ENCODE measurements at regions not wholly inside any gene's neighbourhood (a gene's known extent, or its start where the extent isn't known, plus 50 kb on each side); places are given as distances from the start of the nearest gene placed in this dataset.

DNA sequence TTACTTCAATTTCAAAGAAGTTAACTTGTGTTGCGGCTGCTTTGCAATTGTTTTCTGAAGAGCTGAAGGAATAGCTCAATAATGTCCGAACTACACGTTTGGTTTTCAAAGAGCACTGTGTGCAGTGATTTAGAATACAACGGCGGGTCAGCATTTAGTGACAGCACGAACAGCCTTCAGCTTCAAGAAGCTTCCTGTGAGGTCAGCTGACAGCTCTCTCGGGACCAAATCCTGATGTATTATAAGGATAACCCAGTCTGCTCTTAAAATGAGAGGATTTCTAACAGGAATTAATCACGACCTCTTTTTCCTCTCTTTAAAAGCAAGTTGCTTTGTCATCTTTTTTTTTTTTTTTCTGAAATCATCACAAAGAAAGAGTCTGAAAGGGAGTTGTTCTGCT lies 97.9 kb upstream of the UNC13C start:
- no peaks in the 10 kb centered on the region for H3K27me3 Mint-ChIP-seq (ENCODE audit: unreplicated experiment)
- H3K4me3 Mint-ChIP-seq (ENCODE audit: unreplicated experiment) = no peak overlapping the region
- no peak for DNase-seq (ENCODE audit: extremely low spot score, unreplicated experiment)
- peaks cover 4% of the 10 kb centered on the region for H3K4me1 Mint-ChIP-seq (ENCODE audit: unreplicated experiment)
- no peaks in the 10 kb centered on the region for H3K36me3 Mint-ChIP-seq (ENCODE audit: unreplicated experiment)
- no peak overlapping the region for H3K27ac Mint-ChIP-seq (ENCODE audit: unreplicated experiment)
- TF ChIP-seq CTCF (IDR thresholded peaks at IDR 0.05) = no peak
- H3K9me3 Mint-ChIP-seq (ENCODE audit: unreplicated experiment) = peaks cover 6% of the 10 kb centered on the region

DNA sequence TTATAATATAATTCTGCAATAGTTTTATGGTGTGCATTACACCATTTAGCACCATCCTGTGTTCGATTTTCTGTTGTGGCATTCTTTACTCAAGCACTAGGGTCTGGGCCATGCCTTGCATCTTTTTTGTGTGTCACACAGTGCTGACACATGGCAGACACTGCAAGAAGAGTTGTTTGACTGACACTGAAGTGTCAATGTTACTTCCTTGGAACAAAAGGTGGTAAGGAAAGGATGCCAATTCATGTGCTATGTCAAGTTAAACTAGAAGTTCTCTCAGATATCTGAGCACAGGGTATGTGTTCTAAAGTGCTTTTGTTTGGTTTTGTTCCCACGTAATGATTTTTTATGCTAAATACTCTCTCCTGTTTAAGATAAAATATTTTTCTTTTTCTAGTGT lies 102.5 kb upstream of the UNC13C start:
- peaks cover 11% of the 10 kb centered on the region for H3K4me1 Mint-ChIP-seq (ENCODE audit: unreplicated experiment)
- DNase-seq (ENCODE audit: extremely low spot score, unreplicated experiment) = no peak
- no peaks in the 10 kb centered on the region for H3K36me3 Mint-ChIP-seq (ENCODE audit: unreplicated experiment)
- peaks cover 26% of the 10 kb centered on the region for H3K9me3 Mint-ChIP-seq (ENCODE audit: unreplicated experiment)
- H3K27me3 Mint-ChIP-seq (ENCODE audit: unreplicated experiment) = no peaks in the 10 kb centered on the region
- no peak overlapping the region for H3K27ac Mint-ChIP-seq (ENCODE audit: unreplicated experiment)
- H3K4me3 Mint-ChIP-seq (ENCODE audit: unreplicated experiment) = no peak overlapping the region
- TF ChIP-seq CTCF (IDR thresholded peaks at IDR 0.05) = no peak

DNA sequence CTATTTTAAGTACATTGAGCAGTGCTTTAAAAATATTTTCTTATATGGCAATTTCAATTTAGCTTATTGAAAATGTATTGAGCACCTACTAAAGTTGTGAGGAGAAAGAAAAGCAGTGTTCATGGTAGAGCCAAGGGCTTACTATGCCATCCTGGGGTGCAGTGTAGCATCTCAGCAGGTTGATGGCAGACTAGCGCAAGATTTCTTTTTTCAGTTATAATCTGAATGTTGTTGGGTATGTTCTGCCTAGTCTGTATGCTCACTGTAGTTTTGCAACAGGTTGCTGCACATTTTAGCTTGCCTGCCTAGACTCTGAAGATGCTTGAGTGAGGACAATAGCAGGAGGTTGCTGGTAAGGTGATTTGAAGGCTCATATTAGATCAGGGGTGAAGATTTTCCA lies 103.1 kb upstream of the UNC13C start:
- Mint-ChIP-seq H3K4me3 (ENCODE audit: unreplicated experiment) (no peak overlapping the region), H3K4me1 (ENCODE audit: unreplicated experiment) (peaks cover 8% of the 10 kb centered on the region)

DNA sequence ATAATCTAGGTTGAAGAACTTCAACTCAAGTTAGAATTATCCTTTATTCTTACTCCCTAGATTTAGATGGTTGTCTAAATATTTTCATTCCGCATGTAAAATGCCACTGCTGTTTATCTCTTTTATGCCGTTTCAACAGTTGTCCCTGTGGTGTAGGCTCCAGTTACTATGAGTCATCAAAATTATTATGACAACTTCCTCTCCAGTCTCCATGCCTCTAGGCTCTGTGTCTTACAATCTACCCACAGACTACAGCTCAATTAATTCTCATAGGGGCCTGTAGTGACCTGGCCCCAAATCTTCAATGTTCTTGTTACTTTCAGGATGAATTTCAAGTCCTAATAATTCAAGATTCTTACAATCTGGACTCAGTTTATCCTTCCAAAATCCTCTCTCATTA lies 105.8 kb upstream of the UNC13C start:
- TF ChIP-seq CTCF (IDR thresholded peaks at IDR 0.05) = no peak
- Mint-ChIP-seq H3K27ac (ENCODE audit: unreplicated experiment) (peak overlapping the region; percentile 20), H3K4me1 (ENCODE audit: unreplicated experiment) (peaks cover 8% of the 10 kb centered on the region), H3K36me3 (ENCODE audit: unreplicated experiment) (no peaks in the 10 kb centered on the region), H3K27me3 (ENCODE audit: unreplicated experiment) (no peaks in the 10 kb centered on the region), H3K9me3 (ENCODE audit: unreplicated experiment) (peaks cover 26% of the 10 kb centered on the region), H3K4me3 (ENCODE audit: unreplicated experiment) (no peak overlapping the region)
- DNase-seq (ENCODE audit: extremely low spot score, unreplicated experiment) = no peak

More for the DNA sequence above, 103.1 kb upstream of the UNC13C start:
- peaks cover 26% of the 10 kb centered on the region for H3K9me3 Mint-ChIP-seq (ENCODE audit: unreplicated experiment)
- TF ChIP-seq CTCF (IDR thresholded peaks at IDR 0.05) = no peak
- no peaks in the 10 kb centered on the region for H3K36me3 Mint-ChIP-seq (ENCODE audit: unreplicated experiment)
- H3K27me3 Mint-ChIP-seq (ENCODE audit: unreplicated experiment) = no peaks in the 10 kb centered on the region
- no peak for DNase-seq (ENCODE audit: extremely low spot score, unreplicated experiment)
- no peak overlapping the region for H3K27ac Mint-ChIP-seq (ENCODE audit: unreplicated experiment)

DNA sequence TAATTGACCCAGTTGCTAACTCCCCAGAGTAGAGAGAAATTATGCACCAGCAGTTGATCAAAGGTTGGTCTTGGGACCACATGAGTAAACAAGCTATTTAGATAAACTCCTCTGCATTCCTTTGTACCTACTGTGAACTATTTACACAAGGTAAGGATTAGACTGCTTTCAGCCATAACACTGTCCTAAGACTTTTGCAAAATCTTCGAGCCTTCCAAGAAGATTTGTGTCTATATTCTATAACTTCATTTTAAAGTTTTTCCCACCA lies 108.5 kb upstream of the UNC13C start:
- no peak overlapping the region for H3K4me3 Mint-ChIP-seq (ENCODE audit: unreplicated experiment)
- TF ChIP-seq CTCF (IDR thresholded peaks at IDR 0.05) = no peak
- peaks cover 23% of the 10 kb centered on the region for H3K9me3 Mint-ChIP-seq (ENCODE audit: unreplicated experiment)
- no peaks in the 10 kb centered on the region for H3K27me3 Mint-ChIP-seq (ENCODE audit: unreplicated experiment)
- H3K4me1 Mint-ChIP-seq (ENCODE audit: unreplicated experiment) = peaks cover 8% of the 10 kb centered on the region
- no peak for DNase-seq (ENCODE audit: extremely low spot score, unreplicated experiment)
- H3K36me3 Mint-ChIP-seq (ENCODE audit: unreplicated experiment) = no peaks in the 10 kb centered on the region
- no peak overlapping the region for H3K27ac Mint-ChIP-seq (ENCODE audit: unreplicated experiment)

All from osteocyte (in vitro differentiated cells).